ENCODE measurements at regions not wholly inside any gene's neighbourhood (a gene's known extent, or its start where the extent isn't known, plus 50 kb on each side); places are given as distances from the start of the nearest gene placed in this dataset.
A peak's percentile ranks its signal among the peaks of the same experiment; 100 is the strongest.

DNA sequence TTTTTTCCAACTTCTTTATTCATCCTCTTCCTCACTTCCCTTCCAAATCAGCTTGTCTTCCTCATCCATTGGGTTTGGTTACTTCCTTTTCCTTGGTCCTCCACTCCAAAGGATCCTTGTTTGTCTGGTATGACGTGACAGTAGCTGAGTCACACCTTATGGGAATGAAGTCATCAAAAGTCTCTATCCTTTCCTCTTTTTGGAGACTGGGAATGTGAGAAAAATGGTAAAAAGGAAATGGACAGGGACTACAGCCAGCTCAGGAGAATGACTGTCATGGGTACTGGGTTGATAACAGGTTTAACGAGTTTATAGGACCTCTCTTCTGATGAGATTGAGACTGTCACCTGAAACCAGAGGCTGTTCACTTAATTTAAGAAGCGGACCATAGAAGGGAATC, 76.2 kb upstream of the MYO10 start:
- TF ChIP-seq CTCF (IDR thresholded peaks at IDR 0.05), result no peak
- H3K4me1 Mint-ChIP-seq (ENCODE audit: low read depth), result no peaks in the 10 kb centered on the region
- POLR2A ChIA-PET, result no interaction called here
- intact Hi-C loops (cut with DNase I, micrococcal nuclease), result no loop called here
- H3K4me3 Mint-ChIP-seq, result no peak overlapping the region
- H3K27ac Mint-ChIP-seq, result no peak overlapping the region
- no peak for ATAC-seq (ENCODE audit: poor library complexity)
- no peak overlapping the region for H3K27ac ChIP-seq (ENCODE audit: low read depth in 1 of 2, low read length in 2 of 2)
- H3K9me3 ChIP-seq (ENCODE audit: control insufficient read depth in 1 of 2, insufficient read depth in 1 of 2, low read length in 2 of 2), result peaks cover 0 to 7% of the 10 kb centered on the region in 2 experiments
- H3K27me3 ChIP-seq (ENCODE audit: control insufficient read depth in 1 of 2, insufficient read depth in 2 of 2, low read length in 2 of 2), result no peaks in the 10 kb centered on the region
- no peaks in the 10 kb centered on the region for H3K4me1 ChIP-seq (ENCODE audit: insufficient read depth, low read length)
- H3K4me3 ChIP-seq (ENCODE audit: low read length), result no peak overlapping the region
- CTCF ChIA-PET, result no interaction called here
- no peaks in the 10 kb centered on the region for H3K36me3 Mint-ChIP-seq (ENCODE audit: low read depth)
- no peaks in the 10 kb centered on the region for H3K36me3 ChIP-seq (ENCODE audit: insufficient read depth, low read length)
- H3K9me3 Mint-ChIP-seq, result no peaks in the 10 kb centered on the region
- no peaks in the 10 kb centered on the region for H3K27me3 Mint-ChIP-seq
- DNase-seq, result peak in 1 of 14 experiments; percentile 0

GRCh38 chr5:17014686-17015085, 78.6 kb upstream of the MYO10 start:
- Histone ChIP-seq H3K27ac (ENCODE audit: low read depth in 1 of 2, low read length in 2 of 2) (no peak overlapping the region), H3K4me1 (ENCODE audit: insufficient read depth, low read length) (no peaks in the 10 kb centered on the region), H3K36me3 (ENCODE audit: insufficient read depth, low read length) (no peaks in the 10 kb centered on the region), H3K4me3 (ENCODE audit: low read length) (no peak overlapping the region), H3K27me3 (ENCODE audit: control insufficient read depth in 1 of 2, insufficient read depth in 2 of 2, low read length in 2 of 2) (no peaks in the 10 kb centered on the region), H3K9me3 (ENCODE audit: control insufficient read depth in 1 of 2, insufficient read depth in 1 of 2, low read length in 2 of 2) (peaks cover 0 to 7% of the 10 kb centered on the region in 2 experiments)
- no peak for TF ChIP-seq CTCF (IDR thresholded peaks at IDR 0.05)
- CTCF ChIA-PET, result no interaction called here
- no peaks in the 10 kb centered on the region for H3K27me3 Mint-ChIP-seq
- H3K36me3 Mint-ChIP-seq (ENCODE audit: low read depth), result no peaks in the 10 kb centered on the region
- H3K27ac Mint-ChIP-seq, result no peak overlapping the region
- DNase-seq, result no peak
- no peaks in the 10 kb centered on the region for H3K9me3 Mint-ChIP-seq
- no peaks in the 10 kb centered on the region for H3K4me1 Mint-ChIP-seq (ENCODE audit: low read depth)
- no peak for ATAC-seq (ENCODE audit: poor library complexity)
- intact Hi-C loops (cut with DNase I, micrococcal nuclease), result no loop called here
- POLR2A ChIA-PET, result no interaction called here
- no peak overlapping the region for H3K4me3 Mint-ChIP-seq

- H3K27me3 Mint-ChIP-seq, result no peaks in the 10 kb centered on the region
- H3K36me3 Mint-ChIP-seq (ENCODE audit: low read depth), result no peaks in the 10 kb centered on the region
- no peaks in the 10 kb centered on the region for H3K9me3 ChIP-seq (ENCODE audit: control insufficient read depth in 1 of 2, insufficient read depth in 1 of 2, low read length in 2 of 2)
- H3K27ac Mint-ChIP-seq, result no peak overlapping the region
- no peak overlapping the region for H3K4me3 ChIP-seq (ENCODE audit: low read length)
- intact Hi-C loops (cut with DNase I, micrococcal nuclease), result no loop called here
- H3K9me3 Mint-ChIP-seq, result no peaks in the 10 kb centered on the region
- no peak overlapping the region for H3K27ac ChIP-seq (ENCODE audit: low read depth in 1 of 2, low read length in 2 of 2)
- ChIA-PET POLR2A (interaction anchor here (0.7 kb wide), 1 partner anchor 48 kb away, joined by 3 read pairs; no protein-coding TSS in a partner anchor), CTCF (no interaction called here)
- no peak for ATAC-seq (ENCODE audit: poor library complexity)
- H3K36me3 ChIP-seq (ENCODE audit: insufficient read depth, low read length), result no peaks in the 10 kb centered on the region
- H3K27me3 ChIP-seq (ENCODE audit: control insufficient read depth in 1 of 2, insufficient read depth in 2 of 2, low read length in 2 of 2), result no peaks in the 10 kb centered on the region
- DNase-seq, result no peak
- no peak overlapping the region for H3K4me3 Mint-ChIP-seq
- H3K4me1 Mint-ChIP-seq (ENCODE audit: low read depth), result no peaks in the 10 kb centered on the region
- TF ChIP-seq CTCF (IDR thresholded peaks at IDR 0.05), result no peak
- no peaks in the 10 kb centered on the region for H3K4me1 ChIP-seq (ENCODE audit: insufficient read depth, low read length)
Observed at GRCh38 chr5:17018871-17019270, 82.8 kb upstream of the MYO10 start.
